Stimulated activated CD8-positive, alpha-beta memory T cell treated with anti-CD3 and anti-CD28 coated beads, Interleukin-15, amount 100 ng/mL, for 24 hours (primary cell): ENCODE measurements at regions not wholly inside any gene's neighbourhood (a gene's known extent, or its start where the extent isn't known, plus 50 kb on each side); places are given as distances from the start of the nearest gene placed in this dataset.

Experiments used
- DNase-seq: peaks from one replicate; pipeline ENCODE4 v3.0.0-alpha.2; 2020; ENCODE audit warnings: low read depth

DNA sequence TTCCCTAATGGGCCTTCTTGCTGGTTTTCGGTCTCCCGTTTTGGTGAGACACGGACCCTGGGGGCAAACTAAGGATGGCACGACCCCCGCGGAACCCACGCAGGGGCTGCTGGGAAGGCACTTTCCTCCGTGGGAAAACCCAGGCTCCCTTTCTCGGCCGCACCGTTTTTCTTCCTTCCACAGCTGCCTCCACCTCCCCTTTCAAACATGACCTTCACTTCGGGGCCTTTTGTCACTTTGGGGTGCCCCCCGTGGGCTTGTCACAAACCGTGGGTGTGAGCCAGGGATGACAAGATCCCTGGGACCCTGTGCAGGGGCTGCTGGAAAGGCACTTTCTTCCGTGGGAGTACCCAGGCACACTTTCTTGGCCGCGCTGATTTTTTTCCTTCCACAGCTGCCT, 268.7 kb downstream of the ALG10 start:
- no peak for DNase-seq

DNA sequence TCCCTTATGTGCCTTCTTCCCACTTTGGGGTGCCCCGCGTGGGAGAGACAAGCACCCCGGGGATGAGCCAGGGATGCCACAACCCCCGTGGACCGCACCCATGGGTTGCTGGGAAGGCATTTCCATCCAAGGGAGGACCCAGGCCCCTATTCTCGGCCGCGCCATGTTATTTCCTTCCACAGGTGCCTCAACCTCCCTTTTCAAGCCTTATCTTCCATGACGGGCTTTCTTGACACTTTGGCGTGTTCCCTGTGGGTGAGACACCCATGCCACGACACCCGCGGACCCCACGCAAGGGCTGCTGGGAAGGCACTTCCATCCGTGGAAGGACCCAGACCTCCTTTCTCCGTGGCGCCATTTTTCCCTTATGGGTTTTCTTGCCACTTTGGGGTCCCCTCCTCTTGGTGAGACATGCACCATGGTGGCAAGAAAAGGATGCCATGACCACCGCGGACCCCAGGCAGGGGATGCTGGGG, 269.2 kb downstream of the ALG10 start:
- no peak for DNase-seq

DNA sequence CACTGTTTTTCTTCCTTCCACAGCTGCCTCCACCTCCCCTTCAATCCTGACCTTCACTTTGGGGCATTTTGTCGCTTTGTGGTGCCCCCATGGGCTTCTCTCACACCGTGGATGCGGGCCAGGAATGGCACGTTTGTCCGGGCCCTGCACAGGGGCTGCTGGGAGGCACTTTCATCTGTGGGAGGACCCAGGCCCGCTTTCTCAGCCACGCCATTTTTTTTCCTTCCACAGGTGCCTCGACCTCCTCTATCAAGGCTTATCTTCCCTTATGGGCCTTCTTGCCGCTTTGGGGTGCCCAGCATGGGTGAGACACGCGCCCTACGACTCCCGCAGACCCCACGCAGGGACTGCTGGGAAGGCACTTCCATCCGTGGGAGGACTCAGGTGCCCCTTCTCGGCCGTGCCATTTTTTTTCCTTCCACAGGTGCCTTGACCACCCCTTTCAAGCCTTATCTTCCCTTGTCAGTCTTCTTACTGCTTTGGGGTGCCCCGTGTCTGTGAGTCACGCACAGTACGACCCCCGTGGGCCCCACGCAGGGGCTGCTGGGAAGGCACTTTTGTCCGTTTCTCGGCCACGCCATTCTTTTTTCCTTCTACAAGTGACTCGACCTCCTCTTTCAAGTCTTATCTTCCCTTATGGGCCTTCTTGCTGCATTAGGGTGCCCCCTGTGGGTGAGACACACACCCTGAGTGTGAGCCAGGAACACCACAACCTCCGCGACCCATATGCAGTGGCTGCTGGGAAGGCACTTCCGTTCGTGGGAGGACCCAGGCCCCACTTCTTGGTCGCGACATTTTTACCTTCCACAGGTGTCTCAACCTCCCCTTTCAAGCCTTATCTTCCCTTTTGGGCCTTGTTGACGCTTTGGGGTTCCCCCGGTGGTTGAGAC, 270.7 kb downstream of the ALG10 start:
- DNase-seq, result no peak

DNA sequence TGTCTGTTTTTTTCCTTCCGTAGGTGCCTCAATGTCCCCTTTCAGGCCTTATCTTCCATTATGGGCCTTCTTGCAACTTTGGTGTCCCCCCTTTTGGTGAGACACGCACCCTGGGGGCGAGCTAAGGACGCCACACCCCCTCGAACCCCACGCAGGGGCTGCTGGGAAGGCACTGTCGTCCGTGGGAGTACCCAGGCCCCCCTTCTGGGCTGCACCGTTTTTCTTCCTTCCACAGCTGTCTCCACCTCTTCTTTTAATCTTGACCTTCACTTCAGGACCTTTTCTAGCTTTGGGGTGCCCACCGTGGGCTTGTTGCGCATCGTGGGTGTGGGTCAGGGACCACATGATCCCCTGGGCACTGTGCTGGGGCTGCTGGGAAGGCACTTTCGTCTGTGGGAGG, 271.8 kb downstream of the ALG10 start:
- no peak for DNase-seq

DNA sequence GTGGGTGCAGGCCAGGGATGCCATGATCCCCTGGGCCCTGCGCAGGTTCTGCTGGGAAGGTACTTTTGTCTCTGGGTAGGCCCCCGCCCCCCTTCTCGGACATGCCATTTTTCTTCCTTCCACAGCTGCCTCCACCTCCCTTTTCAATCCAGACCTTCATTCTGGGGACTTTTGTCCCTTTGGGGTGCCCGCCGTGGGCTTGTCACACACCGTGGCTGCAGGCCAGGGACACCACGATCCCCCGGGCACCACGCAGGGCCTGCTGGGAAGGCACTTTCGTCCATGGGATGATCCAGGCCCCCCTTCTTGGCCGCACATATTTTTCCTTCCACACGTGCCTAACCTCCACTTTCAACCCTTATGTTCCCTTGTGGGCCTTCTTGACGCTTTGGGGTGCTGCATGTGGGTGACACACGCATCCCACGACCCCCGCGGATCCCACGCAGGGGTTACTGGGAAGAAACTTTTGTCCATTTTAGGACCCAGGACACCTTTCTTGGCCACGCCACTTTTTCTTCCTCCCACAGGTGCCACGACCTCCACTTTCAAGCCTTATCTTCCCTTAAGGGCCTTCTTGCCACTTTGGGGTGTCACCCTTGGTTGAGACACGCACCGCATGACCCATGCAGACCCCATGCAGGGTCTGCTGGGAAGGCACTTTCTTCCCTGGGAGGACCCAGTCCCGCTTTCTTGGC, 272.5 kb downstream of the ALG10 start:
- DNase-seq, result no peak

DNA sequence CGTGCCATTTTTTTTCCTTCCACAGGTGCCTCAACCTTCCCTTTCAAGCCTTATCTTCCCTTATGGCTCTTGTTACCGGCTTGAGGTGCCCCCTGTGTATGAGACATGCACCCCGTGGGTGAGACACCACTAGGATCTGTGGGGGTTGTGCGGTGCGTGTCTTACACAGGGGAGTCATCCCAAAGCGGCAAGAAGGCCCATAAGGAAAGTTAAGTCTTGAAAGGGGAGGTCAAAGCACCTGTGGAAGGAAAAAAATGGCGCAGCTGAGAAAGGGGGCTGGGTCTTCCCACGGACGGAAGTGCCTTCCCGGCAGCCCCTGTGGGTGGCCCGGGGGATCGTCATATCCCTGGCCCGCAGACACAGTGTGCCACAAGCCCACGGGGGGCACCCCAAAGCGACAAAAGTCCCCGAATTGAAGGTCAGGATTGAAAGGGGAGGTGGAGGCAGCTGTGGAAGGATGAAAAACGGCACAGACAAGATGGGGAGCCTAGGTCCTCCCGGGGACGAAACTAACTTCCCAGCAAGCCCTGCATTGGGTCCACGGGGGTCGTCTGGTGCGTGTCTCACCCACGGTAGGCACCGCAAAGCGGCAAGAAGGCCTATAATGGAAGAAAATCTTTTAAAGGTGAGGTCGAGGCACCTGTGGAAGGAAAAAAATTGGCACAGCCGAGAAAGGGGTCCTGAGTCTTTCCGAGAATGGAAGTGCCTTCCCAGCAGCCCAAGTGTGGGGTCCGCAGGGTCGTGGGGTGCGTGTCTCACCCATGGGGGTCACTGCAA, 273.3 kb downstream of the ALG10 start:
- DNase-seq, result no peak

DNA sequence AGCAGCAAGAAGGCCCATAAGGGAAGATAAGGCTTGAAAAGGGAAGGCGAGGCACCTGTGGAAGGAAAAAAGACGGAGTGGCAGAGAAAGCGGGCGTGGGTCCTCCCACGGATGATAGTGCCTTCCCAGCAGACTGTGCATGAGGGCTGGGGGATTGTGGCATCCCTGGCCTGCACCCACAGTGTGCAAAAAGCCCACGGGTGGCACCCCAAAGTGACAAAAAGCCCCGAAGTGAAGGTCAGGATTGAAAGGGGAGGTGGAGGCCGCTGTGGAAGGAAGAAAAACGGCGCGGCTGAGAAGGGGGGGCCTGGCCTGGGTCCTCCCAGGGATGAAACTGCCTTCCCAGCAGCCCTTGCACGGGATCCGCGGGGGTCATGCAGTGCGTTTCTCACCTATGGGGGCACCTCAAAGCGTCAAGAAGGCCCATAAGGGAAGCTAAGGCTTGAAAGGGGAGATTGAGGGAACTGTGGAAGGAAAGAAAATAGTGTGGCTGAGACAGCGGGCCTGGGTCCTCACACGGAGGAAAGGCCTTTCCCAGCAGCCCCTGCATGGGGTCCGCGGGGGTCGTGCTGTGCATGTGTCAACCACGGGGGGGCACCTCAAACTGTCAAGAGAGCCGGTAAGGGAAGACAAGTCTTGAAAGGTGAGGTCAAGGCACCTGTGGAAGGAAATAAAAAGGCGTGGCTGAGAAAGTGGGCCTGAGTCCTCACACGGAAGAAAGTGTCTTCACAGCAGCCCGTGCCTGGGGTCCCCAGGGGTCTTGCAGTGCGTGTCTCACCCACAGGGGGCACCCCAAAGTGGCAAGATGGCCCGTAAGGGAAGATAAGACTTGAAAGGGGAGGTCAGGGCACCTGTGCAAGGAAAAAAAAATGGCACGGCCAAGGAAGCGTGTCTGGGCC, 274.1 kb downstream of the ALG10 start:
- no peak for DNase-seq

DNA sequence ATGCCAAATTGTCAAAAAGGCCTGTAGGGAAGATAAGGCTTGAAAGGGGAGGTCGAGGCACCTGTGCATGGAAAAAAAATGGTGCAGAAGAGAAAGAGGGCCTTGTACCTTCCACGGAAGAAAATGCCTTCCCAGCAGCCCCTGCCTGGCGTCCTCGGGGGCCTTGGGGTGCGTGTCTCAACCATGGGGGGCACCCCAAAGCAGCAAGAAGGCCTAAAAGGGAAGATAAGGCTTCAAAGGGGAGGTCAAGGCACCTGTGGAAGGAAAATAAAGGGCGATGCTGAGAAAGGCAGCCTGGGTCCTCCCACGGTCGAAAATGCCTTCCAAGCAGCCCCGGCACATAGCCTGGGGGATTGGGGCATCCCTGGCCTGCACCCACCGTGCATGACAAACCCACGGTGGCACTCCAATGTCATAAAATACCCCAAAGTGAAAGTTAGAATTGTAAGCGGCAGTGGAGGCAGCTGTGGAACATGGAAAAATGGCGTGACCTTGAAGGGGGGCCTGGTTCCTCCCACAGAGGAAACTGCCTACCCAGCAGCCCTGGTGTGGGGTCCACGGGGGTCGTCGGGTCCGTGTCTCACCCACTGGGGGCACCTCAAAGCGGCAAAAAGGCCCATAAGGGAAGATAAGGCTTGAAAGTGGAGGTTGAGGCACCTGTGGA, 275.0 kb downstream of the ALG10 start:
- DNase-seq, result no peak

DNA sequence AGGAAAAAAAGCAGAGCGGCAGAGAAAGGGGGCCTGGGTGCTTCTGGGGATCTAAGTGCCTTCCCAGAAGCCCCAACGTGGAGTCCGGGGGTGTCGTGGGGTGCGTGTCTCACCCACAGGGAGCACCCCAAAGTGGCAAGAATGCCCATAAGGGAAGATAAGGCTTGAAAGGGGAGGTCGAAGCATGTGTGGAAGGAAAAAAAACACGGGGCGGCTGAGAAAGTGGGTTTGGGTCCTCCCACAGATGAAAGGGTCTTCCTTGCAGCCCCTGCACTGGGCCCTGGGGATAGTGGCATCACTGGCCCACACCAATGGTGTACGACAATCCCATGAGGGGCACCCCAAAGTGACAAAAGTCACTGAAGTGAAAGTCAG, 275.5 kb downstream of the ALG10 start:
- no peak for DNase-seq

DNA sequence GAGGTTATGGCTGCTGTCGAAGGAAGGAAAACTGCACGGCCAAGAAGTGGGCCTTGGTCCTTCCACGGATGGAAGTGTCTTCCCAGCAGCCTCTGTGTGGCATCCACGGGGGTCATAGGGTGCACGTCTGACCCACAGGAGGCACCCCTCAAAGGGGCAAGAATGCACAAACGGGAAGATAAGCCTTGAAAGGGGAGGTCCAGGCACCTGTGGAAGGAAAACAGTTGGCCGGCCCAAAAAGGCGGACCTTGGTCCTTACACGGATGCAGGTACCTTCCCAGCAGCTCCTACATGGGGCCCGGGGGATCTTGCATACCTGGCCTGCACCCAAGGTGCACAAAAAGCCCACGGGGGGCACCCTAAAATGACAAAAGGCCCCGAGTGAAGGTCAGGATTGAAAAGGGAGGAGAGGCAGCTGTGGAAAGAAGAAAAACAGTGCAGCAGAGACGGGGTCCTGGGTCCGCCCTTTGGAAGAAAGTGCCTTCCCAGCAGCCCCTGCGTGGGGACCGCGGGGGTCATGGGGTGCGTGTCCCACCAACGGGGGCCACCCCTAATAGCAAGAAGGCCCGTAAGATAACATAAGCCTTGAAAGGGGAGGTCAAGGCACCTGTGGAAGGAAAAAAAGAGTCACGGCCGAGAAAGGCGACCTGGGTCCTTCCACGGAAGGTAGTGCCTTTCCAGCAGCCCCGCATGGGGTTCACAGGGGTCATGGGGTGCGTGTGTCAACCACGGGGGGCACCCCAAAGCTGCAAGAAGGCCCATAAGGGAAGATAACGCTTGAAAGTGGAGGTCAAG, 276.1 kb downstream of the ALG10 start:
- DNase-seq, result no peak

DNA sequence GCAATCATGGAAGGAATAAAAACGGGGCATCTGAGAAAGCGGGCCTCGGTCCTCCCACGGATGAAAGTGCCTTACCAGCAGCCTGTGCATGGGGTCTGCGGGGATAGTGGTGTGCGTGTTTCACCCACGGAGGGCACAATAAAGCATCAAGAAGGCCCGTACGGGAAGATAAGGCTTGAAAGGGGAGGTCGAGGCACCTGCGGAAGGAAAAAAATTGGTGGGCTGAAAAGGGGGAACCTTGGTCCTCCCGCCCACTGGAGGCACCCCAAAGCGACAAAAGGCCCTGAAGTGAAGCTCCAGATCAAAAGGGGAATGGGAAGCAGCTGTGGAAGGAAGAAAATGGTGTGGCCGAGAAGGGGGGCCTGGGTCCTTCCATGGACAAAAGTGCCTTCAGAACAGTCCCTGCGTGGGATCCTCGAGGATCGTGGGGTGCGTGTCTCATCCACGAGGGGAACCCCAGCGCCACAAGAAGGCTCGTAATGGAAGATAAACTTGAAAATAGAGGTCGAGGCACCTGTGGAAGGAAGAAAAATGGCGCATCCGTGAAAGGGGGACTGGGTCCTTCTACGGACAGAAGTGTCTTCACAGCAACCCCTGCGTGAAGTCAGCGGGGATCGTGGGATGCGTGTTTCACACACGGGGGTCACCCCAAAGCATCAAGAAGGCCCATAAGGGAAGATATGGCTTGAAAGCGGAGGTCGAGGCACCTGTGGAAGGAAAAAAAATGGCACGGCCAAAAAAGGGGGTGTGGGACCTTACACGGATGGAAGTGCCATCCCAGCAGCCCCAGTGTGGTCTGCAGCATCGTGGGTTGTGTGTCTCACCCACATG, 276.9 kb downstream of the ALG10 start:
- no peak for DNase-seq

DNA sequence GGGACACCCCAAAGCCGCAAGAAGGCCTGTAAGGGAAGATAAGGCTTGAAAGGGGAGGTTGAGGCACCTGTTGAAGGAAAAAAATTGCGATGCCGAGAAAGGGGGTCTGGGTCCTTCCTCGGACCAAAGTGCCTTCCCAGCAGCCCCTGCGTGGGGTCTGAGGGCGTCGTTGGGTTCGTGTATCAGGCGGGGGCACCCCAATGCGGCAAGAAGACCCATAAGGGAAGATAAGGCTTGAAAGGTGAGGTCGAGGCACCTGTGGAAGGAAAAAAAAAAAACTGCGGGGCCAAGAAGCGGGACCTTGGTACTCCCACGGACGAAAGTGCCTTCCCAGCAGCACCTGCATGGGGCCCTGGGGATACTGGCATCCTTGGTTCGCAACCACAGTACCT, 277.5 kb downstream of the ALG10 start:
- no peak for DNase-seq

DNA sequence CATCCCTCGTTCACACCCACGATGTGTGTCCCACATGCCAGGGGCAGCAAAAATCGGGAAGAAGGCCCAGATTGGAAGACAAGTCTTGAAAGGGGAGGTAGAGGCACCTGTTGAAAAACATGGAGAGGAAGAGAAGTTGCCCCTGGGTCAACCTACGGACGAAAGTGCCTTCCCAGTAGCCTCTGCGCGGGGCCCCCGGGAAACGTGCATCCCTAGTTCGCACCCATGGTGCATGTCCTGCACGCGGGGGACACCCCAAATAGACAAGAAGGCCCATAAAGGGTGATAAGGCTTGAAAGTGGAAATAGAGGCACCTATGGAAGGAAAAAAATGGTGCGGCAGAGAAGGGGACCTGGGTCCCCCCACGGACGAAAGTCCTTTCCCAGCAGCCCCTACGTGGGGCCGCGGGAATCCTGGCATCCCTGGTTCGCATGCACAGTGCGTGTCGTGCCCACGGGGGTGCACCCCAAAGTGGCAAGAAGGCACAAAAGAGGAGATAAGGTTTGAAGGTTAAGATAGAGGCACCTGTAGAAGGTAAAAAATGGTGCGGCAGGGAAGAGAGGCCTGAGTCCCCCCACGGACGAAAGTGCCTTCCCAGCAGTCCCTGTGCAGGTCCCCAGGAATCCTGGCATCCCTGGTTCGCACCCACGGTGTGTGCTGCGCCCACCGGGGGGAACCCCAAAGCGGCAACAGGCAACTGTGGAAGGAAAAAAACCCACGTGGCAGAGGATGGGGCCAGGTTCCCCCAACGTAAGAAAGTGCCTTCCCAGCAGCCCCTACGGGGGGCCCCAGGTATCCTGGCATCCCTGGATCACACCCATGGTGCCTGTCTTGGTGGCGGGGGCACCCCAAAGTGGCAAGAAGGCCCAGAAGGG, 278.3 kb downstream of the ALG10 start:
- no peak for DNase-seq

DNA sequence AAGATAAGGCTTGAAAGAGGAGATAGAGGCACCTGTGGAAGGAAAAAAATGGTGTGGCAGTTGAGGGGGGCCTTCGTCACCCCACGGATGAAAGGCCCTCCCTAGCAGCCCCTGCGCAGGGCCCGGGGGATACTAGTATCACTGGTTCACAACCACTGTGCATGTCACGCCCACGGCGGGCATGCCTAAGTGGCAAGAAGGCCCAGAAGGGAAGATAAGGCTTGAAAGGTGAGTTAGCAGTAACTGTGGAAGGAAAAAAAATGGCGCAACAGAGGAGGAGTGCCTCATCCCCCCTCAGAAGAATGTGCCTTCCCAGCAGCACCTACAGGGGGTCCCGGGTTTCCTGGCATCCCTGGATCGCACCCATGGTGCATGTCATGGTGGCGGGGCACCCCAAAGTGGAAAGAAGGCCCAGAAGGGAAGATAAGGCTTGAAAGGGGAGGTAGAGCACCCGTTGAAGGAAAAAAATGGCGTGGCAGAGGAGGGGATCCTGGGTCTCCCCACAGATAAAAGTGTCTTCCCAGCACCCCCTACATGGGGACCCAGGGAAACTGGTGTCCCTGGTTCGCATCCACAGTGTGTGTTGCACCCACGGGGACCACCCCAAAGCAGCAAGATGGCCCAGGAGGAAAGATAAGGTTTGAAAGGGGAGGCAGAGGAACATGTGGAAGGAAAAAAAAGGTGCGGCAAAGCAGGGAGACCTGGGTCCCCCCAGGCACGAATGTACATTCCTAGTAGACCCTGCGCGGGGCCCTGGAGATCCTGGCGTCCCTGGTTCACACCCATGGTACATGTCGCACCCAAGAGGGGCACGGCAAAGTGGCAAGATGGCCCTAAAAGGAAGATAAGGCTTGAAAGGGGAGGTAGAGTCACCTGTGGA, 279.2 kb downstream of the ALG10 start:
- DNase-seq, result no peak

DNA sequence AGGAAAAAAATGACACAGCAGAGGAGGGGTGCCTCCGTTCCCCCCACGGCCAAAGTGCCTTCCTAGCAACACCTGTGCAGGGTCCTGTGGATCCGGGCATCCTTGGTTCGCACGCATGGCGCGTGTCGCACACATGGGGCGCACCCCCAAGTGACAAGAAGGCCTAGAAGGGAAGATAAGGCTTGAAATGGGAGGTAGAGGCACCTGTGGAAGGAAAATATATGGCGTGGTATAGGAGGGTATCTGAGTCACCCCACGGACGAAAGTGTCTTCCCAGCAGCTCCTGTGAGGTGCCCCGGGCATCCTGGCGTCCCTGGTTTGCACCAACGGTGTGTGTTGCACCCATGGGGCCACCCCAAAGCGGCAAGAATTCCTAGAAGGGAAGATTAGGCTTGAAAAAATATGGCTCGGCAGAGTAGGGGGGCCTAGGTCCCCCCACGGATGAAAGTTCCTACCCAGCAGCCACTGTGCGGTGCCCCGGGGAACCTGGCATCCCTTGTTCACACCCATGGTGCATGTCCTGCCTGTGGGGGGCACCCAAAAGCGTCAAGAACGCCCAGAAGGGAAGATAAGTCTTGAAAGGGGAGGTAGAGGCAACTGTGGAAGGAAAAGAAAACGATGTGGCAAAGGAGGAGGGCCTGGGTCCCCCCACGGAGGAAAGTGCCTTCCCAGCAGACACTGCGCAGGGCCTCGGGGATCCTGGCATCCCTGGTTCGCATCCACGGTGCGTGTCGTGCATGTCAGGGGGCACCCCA, 280.0 kb downstream of the ALG10 start:
- DNase-seq, result no peak

DNA sequence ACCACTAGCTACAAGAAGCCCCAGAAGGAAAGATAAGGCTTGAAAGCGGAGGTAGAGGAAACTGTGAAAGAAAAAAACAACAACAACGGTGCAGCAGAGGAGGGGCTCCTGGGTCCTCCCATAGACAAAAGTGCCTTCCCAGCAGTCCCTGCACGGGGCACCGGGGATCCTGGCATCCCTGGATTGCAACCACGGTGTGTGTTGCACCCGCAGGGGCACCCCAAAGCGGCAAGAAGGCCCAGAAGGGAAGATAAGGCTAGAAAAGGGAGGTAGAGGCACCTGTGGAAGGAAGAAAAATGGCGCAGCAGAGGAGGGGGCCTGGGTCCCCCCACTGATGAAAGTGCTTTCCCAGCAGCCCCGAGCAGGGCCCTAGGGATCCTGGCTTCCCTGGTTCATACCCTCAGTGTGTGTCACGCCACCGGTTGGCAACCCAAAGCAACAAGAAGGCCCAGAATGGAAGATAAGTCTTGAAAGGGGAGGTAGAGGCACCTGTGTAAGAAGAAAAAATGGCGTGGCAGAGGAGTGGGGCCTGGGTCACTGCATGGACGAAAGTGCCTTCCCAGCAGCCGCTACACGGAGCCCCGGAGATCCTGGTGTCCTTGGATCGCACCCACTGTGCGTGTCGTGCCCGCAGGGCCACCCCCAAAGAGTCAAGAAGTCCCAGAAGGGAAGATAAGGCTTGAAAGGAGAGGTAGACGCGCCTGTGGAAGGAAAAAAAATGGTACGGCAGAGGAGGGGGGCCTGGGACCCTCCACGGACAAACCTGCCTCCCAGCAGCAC, 281.0 kb downstream of the ALG10 start:
- DNase-seq, result no peak
